Glutamatergic neuron (in vitro differentiated cells): ENCODE measurements at regions not wholly inside any gene's neighbourhood (a gene's known extent, or its start where the extent isn't known, plus 50 kb on each side); places are given as distances from the start of the nearest gene placed in this dataset.

Experiments
- DNase-seq: peaks from one replicate; pipeline ENCODE4 v3.0.0; 2022
- H3K27ac Mint-ChIP-seq: one replicate; pipeline ENCODE4 v1.8.0; 2020; ENCODE audit warnings: mild to moderate bottlenecking, mixed read lengths, inconsistent platforms; ENCODE audit not compliant: unreplicated experiment
- H3K27me3 Mint-ChIP-seq: one replicate; pipeline ENCODE4 v1.8.0; 2020; ENCODE audit warnings: mild to moderate bottlenecking, moderate library complexity, mixed read lengths, inconsistent platforms; ENCODE audit not compliant: unreplicated experiment
- H3K36me3 Mint-ChIP-seq: one replicate; pipeline ENCODE4 v1.8.0; 2020; ENCODE audit warnings: mild to moderate bottlenecking, mixed read lengths, inconsistent platforms; ENCODE audit not compliant: unreplicated experiment
- H3K4me1 Mint-ChIP-seq: one replicate; pipeline ENCODE4 v1.8.0; 2020; ENCODE audit warnings: mild to moderate bottlenecking, low read depth, mixed read lengths, inconsistent platforms; ENCODE audit not compliant: unreplicated experiment
- H3K4me3 Mint-ChIP-seq: one replicate; pipeline ENCODE4 v1.8.0; 2020; ENCODE audit warnings: mild to moderate bottlenecking, mixed read lengths, inconsistent platforms; ENCODE audit not compliant: unreplicated experiment
- H3K9me3 Mint-ChIP-seq: one replicate; pipeline ENCODE4 v1.8.0; 2020; ENCODE audit warnings: mild to moderate bottlenecking, moderate library complexity, mixed read lengths, inconsistent platforms; ENCODE audit not compliant: unreplicated experiment
- TF ChIP-seq, protein P1 (sequence below): fragments of 200-600 bp; sonication (generic); IDR thresholded peaks from one replicate; pipeline ENCODE4 v1.5.0; 2021; ENCODE audit not compliant: partially characterized antibody, unreplicated experiment

DNA sequence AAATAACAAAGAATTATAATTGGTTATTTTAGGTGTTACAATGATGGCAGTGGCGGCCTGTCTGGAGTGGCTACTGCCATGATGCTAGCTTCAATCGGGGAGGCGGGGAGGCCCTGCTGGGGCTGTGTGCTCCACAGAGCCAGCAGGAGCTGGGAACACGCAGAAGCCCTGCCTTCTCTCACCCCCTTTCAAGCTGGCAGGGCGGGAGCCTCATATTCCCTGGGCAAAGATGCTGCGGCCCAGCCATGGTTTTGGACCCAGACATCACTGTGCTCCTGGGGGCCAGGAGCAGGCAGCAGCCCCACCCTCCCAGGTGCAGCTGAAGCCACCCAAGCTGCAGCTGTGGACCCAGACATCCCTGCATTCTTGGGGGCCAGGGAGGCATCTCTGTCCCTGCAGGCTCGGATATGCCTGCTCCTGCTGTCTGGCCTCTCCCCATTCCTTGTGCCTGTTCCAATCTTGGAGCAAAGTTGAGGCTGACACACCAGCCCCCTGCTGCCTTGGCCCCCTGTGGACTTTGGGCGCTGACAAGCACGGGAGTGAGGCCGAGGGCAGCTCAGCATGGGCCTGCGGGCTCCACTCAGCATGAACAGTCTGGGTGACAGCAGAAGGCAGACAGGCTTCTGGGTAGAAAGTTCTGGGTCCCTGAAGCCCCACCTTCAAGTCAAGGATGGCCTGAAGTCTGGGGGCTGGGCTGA is 263.1 kb upstream of the HTR2A start:
- TF ChIP-seq, protein P1, sequence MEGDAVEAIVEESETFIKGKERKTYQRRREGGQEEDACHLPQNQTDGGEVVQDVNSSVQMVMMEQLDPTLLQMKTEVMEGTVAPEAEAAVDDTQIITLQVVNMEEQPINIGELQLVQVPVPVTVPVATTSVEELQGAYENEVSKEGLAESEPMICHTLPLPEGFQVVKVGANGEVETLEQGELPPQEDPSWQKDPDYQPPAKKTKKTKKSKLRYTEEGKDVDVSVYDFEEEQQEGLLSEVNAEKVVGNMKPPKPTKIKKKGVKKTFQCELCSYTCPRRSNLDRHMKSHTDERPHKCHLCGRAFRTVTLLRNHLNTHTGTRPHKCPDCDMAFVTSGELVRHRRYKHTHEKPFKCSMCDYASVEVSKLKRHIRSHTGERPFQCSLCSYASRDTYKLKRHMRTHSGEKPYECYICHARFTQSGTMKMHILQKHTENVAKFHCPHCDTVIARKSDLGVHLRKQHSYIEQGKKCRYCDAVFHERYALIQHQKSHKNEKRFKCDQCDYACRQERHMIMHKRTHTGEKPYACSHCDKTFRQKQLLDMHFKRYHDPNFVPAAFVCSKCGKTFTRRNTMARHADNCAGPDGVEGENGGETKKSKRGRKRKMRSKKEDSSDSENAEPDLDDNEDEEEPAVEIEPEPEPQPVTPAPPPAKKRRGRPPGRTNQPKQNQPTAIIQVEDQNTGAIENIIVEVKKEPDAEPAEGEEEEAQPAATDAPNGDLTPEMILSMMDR, result no peak

DNA sequence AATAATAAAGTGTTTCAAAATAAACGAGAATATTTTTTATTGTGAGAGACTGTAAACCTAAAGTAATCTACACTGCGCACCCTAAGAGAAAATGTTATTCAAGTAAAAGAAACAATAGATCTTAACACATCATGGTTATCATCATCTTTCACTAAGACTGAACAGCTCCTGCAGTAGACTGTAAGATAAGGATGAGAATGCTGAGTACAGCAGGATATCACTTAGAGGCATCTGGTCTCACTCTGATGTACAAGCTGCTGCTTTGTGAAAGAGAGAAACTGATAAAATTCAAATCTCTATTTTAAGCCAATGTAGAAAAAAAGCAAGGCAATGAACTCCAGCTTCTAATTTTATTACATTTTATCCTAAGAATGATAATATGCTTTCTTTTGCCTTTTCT is 261.7 kb upstream of the HTR2A start:
- Mint-ChIP-seq H3K36me3 (peaks cover 3% of the 10 kb centered on the region), H3K4me3 (no peak overlapping the region), H3K27me3 (no peaks in the 10 kb centered on the region), H3K27ac (no peak overlapping the region), H3K9me3 (peaks cover 6% of the 10 kb centered on the region), H3K4me1 (peaks cover 12% of the 10 kb centered on the region)
- TF ChIP-seq, protein P1, result no peak
- no peak for DNase-seq

More for the DNA sequence above, 263.1 kb upstream of the HTR2A start:
- no peak overlapping the region for H3K4me3 Mint-ChIP-seq
- no peak for DNase-seq
- H3K9me3 Mint-ChIP-seq, result peaks cover 8% of the 10 kb centered on the region
- H3K36me3 Mint-ChIP-seq, result peaks cover 3% of the 10 kb centered on the region
- H3K4me1 Mint-ChIP-seq, result peaks cover 17% of the 10 kb centered on the region
- no peaks in the 10 kb centered on the region for H3K27me3 Mint-ChIP-seq
- no peak overlapping the region for H3K27ac Mint-ChIP-seq

DNA sequence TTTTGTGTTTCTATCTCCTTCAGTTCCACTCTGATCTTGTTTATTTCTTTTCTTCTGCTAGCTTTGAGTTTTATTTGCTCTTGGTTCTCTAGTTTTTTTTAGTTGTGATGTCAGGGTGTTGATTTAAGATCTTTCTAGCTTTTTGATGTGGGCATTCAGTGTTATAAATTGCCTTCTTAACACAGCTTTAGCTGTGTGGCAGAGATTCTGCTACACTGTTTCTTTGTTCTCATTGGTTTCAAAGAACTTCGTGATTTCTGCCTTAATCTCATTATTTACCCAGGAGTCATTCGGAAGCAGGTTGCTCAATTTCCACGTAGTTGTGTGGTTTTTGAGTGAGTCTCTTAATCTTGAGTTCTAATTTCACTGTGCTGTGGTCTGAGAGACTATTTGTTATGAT is 251.7 kb upstream of the HTR2A start:
- H3K27ac Mint-ChIP-seq, result no peak overlapping the region
- H3K9me3 Mint-ChIP-seq, result peaks cover 2% of the 10 kb centered on the region
- no peak for DNase-seq
- H3K36me3 Mint-ChIP-seq, result no peaks in the 10 kb centered on the region
- H3K4me1 Mint-ChIP-seq, result peaks cover 2% of the 10 kb centered on the region
- TF ChIP-seq, protein P1, result no peak
- H3K27me3 Mint-ChIP-seq, result no peaks in the 10 kb centered on the region
- H3K4me3 Mint-ChIP-seq, result no peak overlapping the region

DNA sequence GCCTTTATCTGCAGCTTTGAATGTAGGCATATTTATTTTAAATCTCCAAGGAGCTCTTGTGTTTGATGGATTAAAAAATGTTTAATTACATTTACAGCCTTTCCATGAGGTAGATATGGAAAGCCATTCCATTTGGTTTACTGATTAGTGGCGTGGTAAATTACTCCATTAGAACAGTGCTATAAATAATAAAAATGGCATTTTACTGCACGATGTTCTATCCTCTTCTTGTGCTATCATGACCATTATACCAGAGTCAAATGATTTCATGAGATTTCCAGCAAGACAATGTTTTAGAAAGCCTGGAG is 250.9 kb upstream of the HTR2A start:
- DNase-seq, result no peak
- H3K4me1 Mint-ChIP-seq, result peaks cover 2% of the 10 kb centered on the region
- TF ChIP-seq, protein P1, result no peak
- no peaks in the 10 kb centered on the region for H3K36me3 Mint-ChIP-seq
- peaks cover 2% of the 10 kb centered on the region for H3K9me3 Mint-ChIP-seq
- no peak overlapping the region for H3K27ac Mint-ChIP-seq
- H3K27me3 Mint-ChIP-seq, result no peaks in the 10 kb centered on the region
- no peak overlapping the region for H3K4me3 Mint-ChIP-seq

DNA sequence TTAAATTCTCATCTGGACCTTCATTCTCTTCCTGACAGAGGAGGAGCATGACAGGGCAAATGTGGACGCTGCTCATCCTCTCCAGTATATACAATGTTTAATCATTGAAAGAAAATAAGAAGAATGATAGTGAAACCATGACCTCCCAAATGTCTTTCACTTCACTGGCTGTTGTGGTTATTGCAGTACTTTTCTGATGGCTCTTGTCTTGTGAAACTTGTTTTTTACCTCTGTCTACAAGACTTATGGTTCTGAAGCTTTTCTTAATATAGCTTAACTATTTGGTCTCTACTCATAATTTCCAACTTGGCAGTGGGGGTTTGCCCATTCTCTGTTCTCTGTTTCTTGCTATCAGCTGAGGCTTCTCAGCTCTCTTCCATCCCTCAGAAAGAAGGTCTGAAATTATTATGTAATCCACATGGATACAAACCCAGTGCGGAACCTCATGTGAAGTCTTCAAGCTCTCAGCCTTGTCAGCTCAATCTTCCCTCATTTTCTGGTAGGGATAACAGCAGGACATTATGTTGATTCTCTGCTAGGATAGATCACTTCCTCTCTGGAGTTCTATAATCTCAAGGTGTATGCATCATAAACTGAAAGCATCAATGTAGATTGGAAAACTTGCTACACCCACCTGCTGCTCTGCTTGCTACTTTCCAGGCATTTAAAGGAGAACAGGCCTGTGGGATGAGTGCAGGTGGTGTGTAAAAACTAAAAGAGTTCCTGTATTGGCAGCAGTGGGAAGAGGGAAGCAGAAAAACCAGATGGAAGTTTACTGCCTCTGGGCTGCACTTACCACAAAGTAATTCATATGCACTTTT is 250.3 kb upstream of the HTR2A start:
- Mint-ChIP-seq H3K36me3 (no peaks in the 10 kb centered on the region), H3K9me3 (peaks cover 2% of the 10 kb centered on the region), H3K4me3 (no peak overlapping the region), H3K4me1 (peaks cover 2% of the 10 kb centered on the region), H3K27ac (no peak overlapping the region), H3K27me3 (no peaks in the 10 kb centered on the region)
- TF ChIP-seq, protein P1, result no peak
- no peak for DNase-seq
